ENCODE measurements at regions not wholly inside any gene's neighbourhood (a gene's known extent, or its start where the extent isn't known, plus 50 kb on each side); places are given as distances from the start of the nearest gene placed in this dataset.
A peak's percentile ranks its signal among the peaks of the same experiment; 100 is the strongest.

DNA sequence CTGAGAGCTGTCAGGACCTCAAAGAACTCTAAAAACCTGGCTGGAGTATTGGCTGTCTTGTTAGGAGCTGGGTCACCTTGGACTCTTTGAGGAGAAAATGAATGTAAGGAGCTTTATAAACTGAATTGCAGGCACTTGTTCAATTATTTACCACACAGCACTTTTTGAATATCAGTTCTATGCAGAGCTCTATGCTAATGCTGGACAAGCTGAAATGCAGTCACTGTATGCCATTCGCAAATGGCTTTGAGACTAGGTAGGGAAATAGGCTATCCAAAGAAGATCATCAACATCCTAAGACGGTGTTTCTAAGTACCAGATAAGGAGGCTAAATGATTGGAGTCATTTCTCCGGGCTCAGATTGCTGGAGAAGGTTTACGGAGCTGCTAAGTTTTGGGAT is 333.5 kb downstream of the SIPA1L2 start:
- no peak for DNase-seq (ENCODE audit: low read depth in 2 of 2)
- H3K4me3 ChIP-seq (replicated peaks in 1 of 2; ENCODE audit: low read depth in 2 of 2, low read length in 2 of 2), result no peak overlapping the region
- TF ChIP-seq, protein P1, sequence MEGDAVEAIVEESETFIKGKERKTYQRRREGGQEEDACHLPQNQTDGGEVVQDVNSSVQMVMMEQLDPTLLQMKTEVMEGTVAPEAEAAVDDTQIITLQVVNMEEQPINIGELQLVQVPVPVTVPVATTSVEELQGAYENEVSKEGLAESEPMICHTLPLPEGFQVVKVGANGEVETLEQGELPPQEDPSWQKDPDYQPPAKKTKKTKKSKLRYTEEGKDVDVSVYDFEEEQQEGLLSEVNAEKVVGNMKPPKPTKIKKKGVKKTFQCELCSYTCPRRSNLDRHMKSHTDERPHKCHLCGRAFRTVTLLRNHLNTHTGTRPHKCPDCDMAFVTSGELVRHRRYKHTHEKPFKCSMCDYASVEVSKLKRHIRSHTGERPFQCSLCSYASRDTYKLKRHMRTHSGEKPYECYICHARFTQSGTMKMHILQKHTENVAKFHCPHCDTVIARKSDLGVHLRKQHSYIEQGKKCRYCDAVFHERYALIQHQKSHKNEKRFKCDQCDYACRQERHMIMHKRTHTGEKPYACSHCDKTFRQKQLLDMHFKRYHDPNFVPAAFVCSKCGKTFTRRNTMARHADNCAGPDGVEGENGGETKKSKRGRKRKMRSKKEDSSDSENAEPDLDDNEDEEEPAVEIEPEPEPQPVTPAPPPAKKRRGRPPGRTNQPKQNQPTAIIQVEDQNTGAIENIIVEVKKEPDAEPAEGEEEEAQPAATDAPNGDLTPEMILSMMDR (IDR thresholded peaks at IDR 0.05; ENCODE audit: low read depth, low read length), result no peak

DNA sequence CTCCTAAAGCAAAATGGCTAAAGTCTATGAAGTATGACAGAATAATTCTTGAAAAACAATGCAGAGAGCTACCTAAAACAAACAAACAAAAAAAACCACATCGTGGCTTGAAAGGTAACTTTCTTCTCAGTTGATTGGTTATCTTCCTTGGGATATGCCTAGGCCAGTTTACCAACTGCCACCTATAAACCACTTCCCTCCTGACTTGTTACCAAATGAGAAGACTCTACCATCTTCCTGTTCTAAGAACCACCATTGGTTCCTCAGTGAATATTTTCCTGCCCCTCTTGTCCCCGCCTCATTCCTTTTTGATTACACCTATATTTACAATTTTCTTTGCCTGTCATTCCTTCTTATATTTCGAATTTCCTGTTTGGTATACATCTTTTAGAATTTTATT is 336.6 kb downstream of the SIPA1L2 start:
- TF ChIP-seq, protein P1 (IDR thresholded peaks at IDR 0.05; ENCODE audit: low read depth, low read length), result no peak
- no peak overlapping the region for H3K4me3 ChIP-seq (replicated peaks in 1 of 2; ENCODE audit: low read depth in 2 of 2, low read length in 2 of 2)
- no peak for DNase-seq (ENCODE audit: low read depth in 2 of 2)

DNA sequence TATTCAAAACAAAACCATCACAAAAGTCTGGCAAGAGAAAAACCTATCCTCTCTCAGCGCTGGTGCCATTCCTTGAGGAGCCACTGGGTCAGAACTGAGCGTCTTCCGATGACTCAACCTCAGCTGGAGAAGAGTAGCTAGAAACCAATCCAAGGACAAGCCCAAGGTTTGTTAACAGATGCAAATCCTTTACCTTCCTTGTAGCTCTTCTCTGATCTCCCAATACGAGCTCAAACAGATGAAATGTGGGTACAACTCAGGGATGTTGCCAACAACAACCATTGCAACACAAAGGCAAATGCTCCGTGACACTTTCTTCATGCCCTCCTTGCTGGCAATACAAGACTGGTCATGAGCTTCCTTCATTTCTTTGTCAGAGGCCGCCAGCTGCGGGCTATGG is 337.1 kb downstream of the SIPA1L2 start:
- TF ChIP-seq, protein P1 (IDR thresholded peaks at IDR 0.05; ENCODE audit: low read depth, low read length), result no peak
- no peak overlapping the region for H3K4me3 ChIP-seq (replicated peaks in 1 of 2; ENCODE audit: low read depth in 2 of 2, low read length in 2 of 2)
- DNase-seq (ENCODE audit: low read depth in 2 of 2), result no peak

DNA sequence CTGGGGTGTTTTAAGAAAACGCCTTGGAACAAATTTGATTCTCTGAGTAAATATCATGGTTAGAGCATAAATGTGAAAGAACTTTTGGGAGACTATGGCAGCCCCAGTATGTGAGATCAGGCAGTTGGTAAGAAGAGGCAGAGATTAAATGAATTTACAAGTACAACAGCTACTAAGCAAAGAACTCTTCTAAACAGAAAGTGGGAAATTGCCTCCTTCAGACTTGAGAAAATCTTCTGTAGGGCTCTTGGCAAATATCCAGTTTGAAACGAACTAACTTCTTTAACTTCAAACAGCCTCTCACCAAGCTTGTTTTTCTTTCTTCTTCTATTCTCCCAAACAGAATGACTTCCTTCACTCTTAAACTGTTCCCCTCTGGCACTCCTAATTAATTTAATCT is 337.7 kb downstream of the SIPA1L2 start:
- TF ChIP-seq, protein P1 (IDR thresholded peaks at IDR 0.05; ENCODE audit: low read depth, low read length), result no peak
- no peak overlapping the region for H3K4me3 ChIP-seq (replicated peaks in 1 of 2; ENCODE audit: low read depth in 2 of 2, low read length in 2 of 2)
- DNase-seq (ENCODE audit: low read depth in 2 of 2), result peak in 1 of 2 donors; percentile 35

DNA sequence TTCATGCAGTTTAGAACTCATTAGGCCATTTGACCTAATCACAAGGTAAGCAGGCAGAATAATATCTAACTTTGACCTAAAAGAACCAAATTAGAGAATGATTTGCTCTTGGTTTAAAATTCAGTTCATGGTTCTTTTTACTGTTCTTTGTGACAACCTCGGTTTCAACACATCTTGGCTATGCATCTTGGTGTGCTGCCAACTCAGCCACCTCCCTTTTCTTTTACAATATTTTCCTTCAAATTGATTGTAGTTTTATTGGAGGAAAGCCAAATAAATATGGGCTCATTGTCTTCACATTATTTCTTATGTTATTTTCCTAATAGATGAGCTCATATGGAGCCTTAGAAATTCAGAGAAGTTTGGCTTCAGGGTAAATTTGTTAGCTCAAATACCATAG is 338.3 kb downstream of the SIPA1L2 start:
- no peak overlapping the region for H3K4me3 ChIP-seq (replicated peaks in 1 of 2; ENCODE audit: low read depth in 2 of 2, low read length in 2 of 2)
- TF ChIP-seq, protein P1 (IDR thresholded peaks at IDR 0.05; ENCODE audit: low read depth, low read length), result no peak
- peak; percentile 13 to 67 for DNase-seq (ENCODE audit: low read depth in 2 of 2)

DNA sequence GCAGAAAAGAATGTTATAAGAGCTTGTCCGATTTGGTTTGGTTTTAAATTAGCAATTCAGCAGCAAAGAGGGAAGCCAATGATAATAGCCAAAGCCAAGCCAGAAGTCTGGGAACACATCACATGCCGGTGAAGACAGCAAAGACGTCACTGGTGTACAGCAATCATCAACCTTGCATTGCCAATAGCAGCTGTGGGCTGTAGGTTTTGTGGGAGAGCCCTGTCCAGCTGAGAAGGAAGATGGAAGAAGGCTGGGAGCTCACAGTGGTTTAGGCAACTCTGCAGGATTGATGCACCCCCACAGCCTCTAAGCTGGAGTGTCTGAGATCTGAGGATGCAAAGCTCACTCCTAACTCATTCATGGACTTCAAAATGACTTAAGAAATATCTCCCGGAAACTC is 338.7 kb downstream of the SIPA1L2 start:
- TF ChIP-seq, protein P1 (IDR thresholded peaks at IDR 0.05; ENCODE audit: low read depth, low read length), result no peak
- no peak overlapping the region for H3K4me3 ChIP-seq (replicated peaks in 1 of 2; ENCODE audit: low read depth in 2 of 2, low read length in 2 of 2)
- DNase-seq (ENCODE audit: low read depth in 2 of 2), result peak; percentile 12 to 62

DNA sequence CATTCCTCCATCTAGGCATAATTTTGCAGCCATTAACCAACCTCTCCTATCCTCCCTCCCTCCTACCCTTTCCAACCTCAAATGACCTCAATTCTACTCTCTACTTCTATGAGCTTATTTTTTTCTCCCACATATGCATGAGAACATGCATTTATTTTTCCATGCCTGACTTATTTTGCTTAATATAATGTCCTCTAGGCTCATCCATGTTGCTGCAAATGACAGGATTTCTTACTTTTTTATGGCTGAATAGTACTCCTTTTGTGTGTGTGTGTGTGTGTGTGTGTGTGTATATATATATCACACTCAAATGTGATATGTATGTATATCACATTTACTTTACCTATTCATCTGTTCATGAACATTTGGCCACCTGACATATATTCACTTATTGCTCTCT is 339.4 kb downstream of the SIPA1L2 start:
- DNase-seq (ENCODE audit: low read depth in 2 of 2), result no peak
- H3K4me3 ChIP-seq (replicated peaks in 1 of 2; ENCODE audit: low read depth in 2 of 2, low read length in 2 of 2), result no peak overlapping the region
- TF ChIP-seq, protein P1 (IDR thresholded peaks at IDR 0.05; ENCODE audit: low read depth, low read length), result no peak

Measured in cardiac fibroblast (primary cell).